Trophoblast cell (in vitro differentiated cells and primary cell): ENCODE measurements at regions not wholly inside any gene's neighbourhood (a gene's known extent, or its start where the extent isn't known, plus 50 kb on each side); places are given as distances from the start of the nearest gene placed in this dataset.

Source experiments
- DNase-seq, 2 donors: peaks; one replicate each; pipeline ENCODE4 v3.0.0-alpha.2; 2016
- H2AFZ ChIP-seq: 2 replicates; pipeline ENCODE4 v1.6.1; 2013; ENCODE audit warnings: low read length, moderate library complexity, mild to moderate bottlenecking; ENCODE audit not compliant: insufficient read depth, poor library complexity
- H2AK5ac ChIP-seq: 2 replicates; pipeline ENCODE4 v1.6.1; 2013; ENCODE audit warnings: mild to moderate bottlenecking, low read length
- H2BK120ac ChIP-seq: 2 replicates; pipeline ENCODE4 v1.6.1; 2013; ENCODE audit warnings: low read length, mild to moderate bottlenecking, moderate library complexity; ENCODE audit not compliant: insufficient read depth, poor library complexity
- H2BK12ac ChIP-seq: 2 replicates; pipeline ENCODE4 v1.6.1; 2013; ENCODE audit warnings: mild to moderate bottlenecking, low read length, moderate library complexity
- H2BK5ac ChIP-seq: 2 replicates; pipeline ENCODE4 v1.6.1; 2013; ENCODE audit warnings: low read length, low read depth, moderate library complexity, mild to moderate bottlenecking; ENCODE audit not compliant: poor library complexity
- H3K14ac ChIP-seq: 2 replicates; pipeline ENCODE4 v1.6.1; 2013; ENCODE audit warnings: mild to moderate bottlenecking, low read length
- H3K18ac ChIP-seq: 2 replicates; pipeline ENCODE4 v1.6.1; 2013; ENCODE audit warnings: mild to moderate bottlenecking, low read length
- H3K23ac ChIP-seq: 2 replicates; pipeline ENCODE4 v1.6.1; 2013; ENCODE audit warnings: low read length
- H3K27ac ChIP-seq: 2 replicates; pipeline ENCODE4 v1.5.1; 2013; ENCODE audit warnings: low read depth, mild to moderate bottlenecking, inconsistent platforms, low read length, moderate library complexity
- H3K27me3 ChIP-seq: 2 replicates; pipeline ENCODE4 v1.6.1; 2013; ENCODE audit warnings: inconsistent platforms, mild to moderate bottlenecking, low read length, moderate library complexity; ENCODE audit not compliant: insufficient read depth
- H3K36me3 ChIP-seq, 2 experiments: 1 replicate in 1 of 2; 2 replicates in 1 of 2; pipeline ENCODE4 v1.6.1; 2013; ENCODE audit warnings: low read length in 2 of 2, mild to moderate bottlenecking in 2 of 2, moderate library complexity in 1 of 2; ENCODE audit not compliant: insufficient read depth in 2 of 2, control insufficient read depth in 1 of 2
- H3K4ac ChIP-seq: 2 replicates; pipeline ENCODE4 v1.6.1; 2013; ENCODE audit warnings: low read depth, mild to moderate bottlenecking, low read length, moderate library complexity
- H3K4me1 ChIP-seq, 2 experiments: 1 replicate in 1 of 2; 2 replicates in 1 of 2; pipeline ENCODE4 v1.6.1; 2013; ENCODE audit warnings: low read length in 2 of 2, mild to moderate bottlenecking in 2 of 2, moderate library complexity in 1 of 2; ENCODE audit not compliant: insufficient read depth in 2 of 2, control insufficient read depth in 1 of 2
- H3K4me2 ChIP-seq: 2 replicates; pipeline ENCODE4 v1.6.1; 2013; ENCODE audit warnings: inconsistent platforms, mild to moderate bottlenecking, low read length, moderate library complexity
- H3K4me3 ChIP-seq: 2 replicates; pipeline ENCODE4 v1.5.1; 2013; ENCODE audit warnings: mild to moderate bottlenecking, low read depth, low read length, inconsistent platforms
- H3K79me1 ChIP-seq: one replicate; pipeline ENCODE4 v1.6.1; 2013; ENCODE audit warnings: low read length
- H3K79me2 ChIP-seq: 2 replicates; pipeline ENCODE4 v1.6.1; 2013; ENCODE audit warnings: low read length, mild to moderate bottlenecking; ENCODE audit not compliant: control insufficient read depth, insufficient read depth, poor library complexity
- H3K9ac ChIP-seq: 2 replicates; pipeline ENCODE4 v1.6.1; 2013; ENCODE audit warnings: mild to moderate bottlenecking, low read length
- H3K9me3 ChIP-seq: 2 replicates; pipeline ENCODE4 v1.6.1; 2013; ENCODE audit warnings: low read depth, mild to moderate bottlenecking, control low read depth, inconsistent platforms, low read length; ENCODE audit not compliant: insufficient read depth
- H4K12ac ChIP-seq: 2 replicates; pipeline ENCODE4 v1.6.1; 2013; ENCODE audit warnings: low read depth, mild to moderate bottlenecking, low read length, moderate library complexity
- H4K8ac ChIP-seq: 2 replicates; pipeline ENCODE4 v1.6.1; 2013; ENCODE audit warnings: low read depth, mild to moderate bottlenecking, low read length, moderate library complexity
- H4K91ac ChIP-seq: one replicate; pipeline ENCODE4 v1.6.1; 2013; ENCODE audit warnings: low read depth, mild to moderate bottlenecking, low read length, moderate library complexity
- WGBS: extraction: QIAGEN DNeasy Blood & Tissue Kit; methylation state at CpG from one replicate; pipeline ENCODE4 v1.1.7; 2013; ENCODE audit warnings: missing lambda C conversion rate; ENCODE audit not compliant: insufficient read length, insufficient coverage; ENCODE audit errors: extremely low coverage; 5-methylcytosine and 5-hydroxymethylcytosine counted together

- no peak overlapping the region for H2BK120ac ChIP-seq
- H3K4me2 ChIP-seq, result no peak overlapping the region
- no peak overlapping the region for H3K23ac ChIP-seq
- no peaks in the 10 kb centered on the region for H3K79me2 ChIP-seq
- no peak overlapping the region for H3K27ac ChIP-seq
- no peak overlapping the region for H4K91ac ChIP-seq
- no peak overlapping the region for H3K18ac ChIP-seq
- no peak overlapping the region for H2BK5ac ChIP-seq
- H3K27me3 ChIP-seq, result no peaks in the 10 kb centered on the region
- no peaks in the 10 kb centered on the region for H3K9me3 ChIP-seq
- H2AK5ac ChIP-seq, result no peak overlapping the region
- H3K4me1 ChIP-seq, result no peaks in the 10 kb centered on the region
- no peak overlapping the region for H4K12ac ChIP-seq
- no CpG with 5 or more reads among the region's 5 CpGs for WGBS
- no peak overlapping the region for H3K14ac ChIP-seq
- H2BK12ac ChIP-seq, result no peak overlapping the region
- no peaks in the 10 kb centered on the region for H3K79me1 ChIP-seq
- H3K4ac ChIP-seq, result no peak overlapping the region
- DNase-seq, result no peak
- no peak overlapping the region for H4K8ac ChIP-seq
- H3K4me3 ChIP-seq, result no peak overlapping the region
- no peaks in the 10 kb centered on the region for H3K36me3 ChIP-seq
- H3K9ac ChIP-seq, result no peak overlapping the region
- H2AFZ ChIP-seq, result no peak overlapping the region
These were observed 347.8 kb downstream of the EFNA5 start for GRCh38 chr5:107322936-107323335.

GRCh38 chr5:107321906-107322305 lies 348.8 kb downstream of the EFNA5 start:
- Histone ChIP-seq H3K4me1 (no peaks in the 10 kb centered on the region), H4K91ac (no peak overlapping the region), H3K14ac (no peak overlapping the region), H3K36me3 (no peaks in the 10 kb centered on the region), H3K9ac (no peak overlapping the region), H2BK120ac (no peak overlapping the region), H2AFZ (no peak overlapping the region), H3K79me2 (no peaks in the 10 kb centered on the region), H3K4me2 (no peak overlapping the region), H3K4ac (no peak overlapping the region), H2BK5ac (no peak overlapping the region), H3K4me3 (no peak overlapping the region), H3K23ac (no peak overlapping the region), H3K79me1 (no peaks in the 10 kb centered on the region), H3K9me3 (no peaks in the 10 kb centered on the region), H3K27ac (no peak overlapping the region), H4K12ac (no peak overlapping the region), H3K27me3 (no peaks in the 10 kb centered on the region), H2AK5ac (no peak overlapping the region), H2BK12ac (no peak overlapping the region), H3K18ac (no peak overlapping the region), H4K8ac (no peak overlapping the region)
- no CpG with 5 or more reads among the region's 1 CpG for WGBS
- DNase-seq, result no peak

GRCh38 chr5:107320846-107321245 lies 349.9 kb downstream of the EFNA5 start:
- no peaks in the 10 kb centered on the region for H3K4me1 ChIP-seq
- H3K36me3 ChIP-seq, result no peaks in the 10 kb centered on the region
- no peak overlapping the region for H4K91ac ChIP-seq
- H3K79me2 ChIP-seq, result no peaks in the 10 kb centered on the region
- H3K4me3 ChIP-seq, result no peak overlapping the region
- H3K18ac ChIP-seq, result no peak overlapping the region
- no peaks in the 10 kb centered on the region for H3K9me3 ChIP-seq
- H4K12ac ChIP-seq, result no peak overlapping the region
- H2AK5ac ChIP-seq, result no peak overlapping the region
- WGBS, result no CpG with 5 or more reads among the region's 2 CpGs
- no peak overlapping the region for H3K14ac ChIP-seq
- no peak overlapping the region for H3K23ac ChIP-seq
- no peaks in the 10 kb centered on the region for H3K27me3 ChIP-seq
- H4K8ac ChIP-seq, result no peak overlapping the region
- no peak overlapping the region for H3K27ac ChIP-seq
- H3K4me2 ChIP-seq, result no peak overlapping the region
- no peak overlapping the region for H3K9ac ChIP-seq
- no peak overlapping the region for H2BK120ac ChIP-seq
- no peak overlapping the region for H2BK5ac ChIP-seq
- H2BK12ac ChIP-seq, result no peak overlapping the region
- no peak overlapping the region for H3K4ac ChIP-seq
- no peak overlapping the region for H2AFZ ChIP-seq
- peak in 1 of 2 donors; percentile 42 for DNase-seq
- no peaks in the 10 kb centered on the region for H3K79me1 ChIP-seq

GRCh38 chr5:107320376-107320775 lies 350.4 kb downstream of the EFNA5 start:
- Histone ChIP-seq H3K9ac (no peak overlapping the region), H2AFZ (no peak overlapping the region), H2BK5ac (no peak overlapping the region), H2AK5ac (no peak overlapping the region), H3K79me2 (no peaks in the 10 kb centered on the region), H3K4ac (no peak overlapping the region), H2BK12ac (no peak overlapping the region), H3K27ac (no peak overlapping the region), H3K23ac (no peak overlapping the region), H3K14ac (no peak overlapping the region), H3K27me3 (no peaks in the 10 kb centered on the region), H2BK120ac (no peak overlapping the region), H3K9me3 (no peaks in the 10 kb centered on the region), H3K4me3 (no peak overlapping the region), H4K91ac (no peak overlapping the region), H3K4me1 (no peaks in the 10 kb centered on the region), H3K36me3 (no peaks in the 10 kb centered on the region), H4K8ac (no peak overlapping the region), H3K79me1 (no peaks in the 10 kb centered on the region), H4K12ac (no peak overlapping the region), H3K4me2 (no peak overlapping the region), H3K18ac (no peak overlapping the region)
- no CpG with 5 or more reads among the region's 2 CpGs for WGBS
- DNase-seq, result no peak
